Astrocyte of the cerebellum (primary cell): ENCODE measurements at regions not wholly inside any gene's neighbourhood (a gene's known extent, or its start where the extent isn't known, plus 50 kb on each side); places are given as distances from the start of the nearest gene placed in this dataset.

Source experiments
- DNase-seq: peaks from one replicate; pipeline ENCODE4 v3.0.0-alpha.2; 2011; ENCODE audit warnings: low read depth
- H3K4me3 ChIP-seq: 2 replicates; pipeline ENCODE4 v1.5.1; 2011; ENCODE audit warnings: mild to moderate bottlenecking, low read depth, low read length, moderate library complexity
- in situ Hi-C: cut with HindIII; loops from 2 replicates; pipeline ENCODE4 v1.10.0; 2017; ENCODE audit warnings: low sequenced_read_pairs
- TF ChIP-seq, protein P1 (sequence below): IDR thresholded peaks from 2 replicates; pipeline ENCODE4 v1.5.1; 2012; ENCODE audit warnings: low read length, low read depth, moderate library complexity, mild to moderate bottlenecking; ENCODE audit errors: missing control alignments

DNA sequence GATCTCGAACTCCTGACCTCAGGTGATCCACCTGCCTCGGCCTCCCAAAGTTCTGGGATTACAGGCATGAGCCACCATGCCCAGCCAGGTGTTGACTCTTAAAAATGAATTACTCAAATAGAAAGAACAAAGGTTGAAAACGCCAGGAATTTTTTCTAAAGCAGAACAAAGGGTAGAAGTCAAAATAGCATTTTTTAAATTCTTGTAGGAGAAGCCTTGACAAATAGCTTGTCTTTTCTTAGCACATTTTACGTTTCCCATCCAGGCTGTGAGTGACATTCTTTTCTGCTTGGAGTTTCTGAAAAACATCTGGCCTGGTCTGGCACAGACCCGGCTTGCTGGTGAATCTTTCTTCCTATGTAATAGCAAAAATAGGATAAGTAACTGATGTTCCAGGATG is 169.4 kb upstream of the ZNF462 start:
- in situ Hi-C loops, result no loop called here
- no peak for DNase-seq
- H3K4me3 ChIP-seq, result no peak overlapping the region
- TF ChIP-seq, protein P1, sequence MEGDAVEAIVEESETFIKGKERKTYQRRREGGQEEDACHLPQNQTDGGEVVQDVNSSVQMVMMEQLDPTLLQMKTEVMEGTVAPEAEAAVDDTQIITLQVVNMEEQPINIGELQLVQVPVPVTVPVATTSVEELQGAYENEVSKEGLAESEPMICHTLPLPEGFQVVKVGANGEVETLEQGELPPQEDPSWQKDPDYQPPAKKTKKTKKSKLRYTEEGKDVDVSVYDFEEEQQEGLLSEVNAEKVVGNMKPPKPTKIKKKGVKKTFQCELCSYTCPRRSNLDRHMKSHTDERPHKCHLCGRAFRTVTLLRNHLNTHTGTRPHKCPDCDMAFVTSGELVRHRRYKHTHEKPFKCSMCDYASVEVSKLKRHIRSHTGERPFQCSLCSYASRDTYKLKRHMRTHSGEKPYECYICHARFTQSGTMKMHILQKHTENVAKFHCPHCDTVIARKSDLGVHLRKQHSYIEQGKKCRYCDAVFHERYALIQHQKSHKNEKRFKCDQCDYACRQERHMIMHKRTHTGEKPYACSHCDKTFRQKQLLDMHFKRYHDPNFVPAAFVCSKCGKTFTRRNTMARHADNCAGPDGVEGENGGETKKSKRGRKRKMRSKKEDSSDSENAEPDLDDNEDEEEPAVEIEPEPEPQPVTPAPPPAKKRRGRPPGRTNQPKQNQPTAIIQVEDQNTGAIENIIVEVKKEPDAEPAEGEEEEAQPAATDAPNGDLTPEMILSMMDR, result no peak

GRCh38 chr9:106696804-106697203 is 166.2 kb upstream of the ZNF462 start:
- in situ Hi-C loops, result no loop called here
- TF ChIP-seq, protein P1, result no peak
- H3K4me3 ChIP-seq, result no peak overlapping the region
- no peak for DNase-seq

DNA sequence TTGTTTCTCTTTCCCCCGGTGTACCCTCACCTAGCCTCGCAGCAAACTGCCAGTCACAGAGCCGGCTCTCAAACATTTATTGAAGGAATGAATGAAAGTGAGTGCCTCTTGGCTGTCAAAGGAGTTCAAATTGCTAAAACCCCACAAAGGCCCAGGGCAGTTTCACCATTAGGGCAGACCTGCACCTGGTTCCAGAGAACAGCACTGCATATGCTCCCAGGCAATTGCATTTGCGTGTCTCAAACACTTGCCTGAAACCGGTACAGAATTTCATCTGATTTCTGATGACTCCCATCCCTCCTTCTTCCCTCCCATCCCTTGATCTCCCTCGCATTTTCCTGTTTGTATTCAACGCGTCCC is 165.6 kb upstream of the ZNF462 start:
- no peak for DNase-seq
- peak overlapping the region; percentile 30 for H3K4me3 ChIP-seq
- TF ChIP-seq, protein P1, result no peak
- in situ Hi-C loops, result no loop called here

DNA sequence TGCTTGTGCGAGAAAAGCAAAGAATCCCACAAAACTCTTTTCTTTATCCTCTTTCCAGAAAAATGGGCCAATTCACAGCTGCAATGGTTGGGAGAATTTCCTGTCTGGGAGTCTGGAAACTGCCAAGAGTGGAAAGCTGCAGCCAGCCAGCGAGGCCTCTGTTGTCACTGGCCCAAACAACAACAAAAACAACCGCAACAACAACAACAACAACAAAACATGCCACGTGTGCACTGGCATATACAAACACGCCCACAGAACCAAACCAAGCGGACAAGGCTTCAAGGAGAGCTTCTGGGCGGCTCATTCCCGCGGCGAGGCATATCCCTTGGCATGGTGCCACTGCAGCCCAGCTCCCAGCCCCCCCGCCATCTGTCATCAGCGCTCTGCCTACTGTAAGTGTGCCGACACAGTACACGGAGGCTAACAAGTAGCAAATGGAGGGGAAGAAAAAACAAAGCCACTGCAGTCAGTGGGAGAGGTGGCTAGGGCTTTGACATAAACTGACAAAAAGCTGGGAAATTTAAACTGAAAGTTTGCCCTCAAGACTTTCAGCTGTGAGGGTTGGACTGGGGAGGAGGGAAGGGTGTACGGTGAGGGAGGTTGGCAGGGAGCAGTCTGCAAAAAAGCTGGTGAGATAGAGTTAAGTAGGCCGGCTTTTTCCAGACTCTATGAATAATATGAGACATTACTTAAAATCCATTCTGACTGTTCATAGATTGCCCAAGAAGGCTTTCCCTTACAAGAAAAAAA is 165.0 kb upstream of the ZNF462 start:
- in situ Hi-C loops, result no loop called here
- TF ChIP-seq, protein P1, result no peak
- DNase-seq, result no peak
- H3K4me3 ChIP-seq, result peak overlapping the region; percentile 30

DNA sequence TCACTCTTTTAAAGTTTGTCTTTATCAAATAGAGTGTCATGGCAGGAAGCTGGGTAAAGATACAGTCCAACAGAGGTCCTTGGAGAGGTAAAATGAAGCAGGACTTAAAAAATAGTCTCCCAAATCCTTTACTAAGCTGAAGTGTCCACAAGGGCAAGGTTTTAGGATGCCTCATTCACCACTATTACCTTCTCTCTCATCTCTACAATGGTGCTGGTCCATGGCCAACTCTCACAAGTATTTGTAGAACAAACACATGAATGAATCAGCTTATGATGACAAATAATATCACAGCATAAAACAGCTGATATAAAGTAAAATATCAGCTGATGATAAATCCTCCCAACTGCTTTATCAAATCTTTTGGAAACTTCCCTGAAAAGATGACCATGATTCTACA is 162.3 kb upstream of the ZNF462 start:
- TF ChIP-seq, protein P1, result no peak
- DNase-seq, result no peak
- in situ Hi-C loops, result no loop called here
- H3K4me3 ChIP-seq, result no peak overlapping the region

GRCh38 chr9:106701611-106702010 is 161.4 kb upstream of the ZNF462 start:
- H3K4me3 ChIP-seq, result no peak overlapping the region
- TF ChIP-seq, protein P1, result no peak
- in situ Hi-C loops, result no loop called here
- no peak for DNase-seq
